Heart right ventricle (tissue), 16 donors: ENCODE measurements at regions not wholly inside any gene's neighbourhood (a gene's known extent, or its start where the extent isn't known, plus 50 kb on each side); places are given as distances from the start of the nearest gene placed in this dataset.
A peak's percentile ranks its signal among the peaks of the same experiment; 100 is the strongest.

Experiments
- ATAC-seq, 8 donors: fragments of 200-7000 bp; cut with Tn5 transposase; one replicate each; pipeline ENCODE4 v1.9.1; 2020; ENCODE audit warnings: mild to moderate bottlenecking in 8 of 8, moderate library complexity in 8 of 8, moderate number of reproducible peaks in 1 of 8
- DNase-seq, 2 donors: peaks; one replicate each; pipeline ENCODE4 v3.0.0-alpha.2; 2020
- H3K27ac ChIP-seq, 10 donors: fragments of 200-600 bp; sonication (generic) in 2 of 10; one replicate each; pipeline versions ENCODE4 v1.5.0 to v1.8.0; 2020 to 2022; ENCODE audit warnings: mild to moderate bottlenecking in 3 of 10
- H3K27me3 ChIP-seq, 7 donors: fragments of 200-600 bp; one replicate each; pipeline ENCODE4 v1.8.0; 2021 to 2022; ENCODE audit warnings: mild to moderate bottlenecking in 2 of 7
- H3K36me3 ChIP-seq, 9 donors: fragments of 200-600 bp; sonication (generic) in 1 of 9; one replicate each; pipeline versions ENCODE4 v1.5.0 to v1.8.0; 2020 to 2022; ENCODE audit warnings: mild to moderate bottlenecking in 2 of 9
- H3K4me1 ChIP-seq, 9 donors: fragments of 200-600 bp; sonication (generic) in 1 of 9; one replicate each; pipeline versions ENCODE4 v1.5.0 to v1.8.0; 2020 to 2022; ENCODE audit warnings: mild to moderate bottlenecking in 4 of 9
- H3K4me3 ChIP-seq, 10 donors: fragments of 200-600 bp; sonication (generic) in 2 of 10; one replicate each; pipeline versions ENCODE4 v1.5.0 to v1.8.0; 2020 to 2022; ENCODE audit warnings: mild to moderate bottlenecking in 7 of 10, moderate library complexity in 2 of 10
- H3K9me3 ChIP-seq, 11 donors: fragments of 200-600 bp in 10 of 11; sonication (generic) in 2 of 11; one replicate each; pipeline versions ENCODE4 v1.5.0 to v1.8.0; 2013 to 2022; ENCODE audit warnings: mild to moderate bottlenecking in 2 of 11, control low read depth in 1 of 11, moderate library complexity in 1 of 11
- CTCF ChIP-seq, 9 donors: fragments of 200-600 bp; sonication (generic) in 2 of 9; IDR thresholded peaks; one replicate each; pipeline versions ENCODE4 v1.5.0 to v1.8.0; 2021 to 2022; ENCODE audit warnings: antibody characterized with exemption in 9 of 9, mild to moderate bottlenecking in 5 of 9, moderate library complexity in 1 of 9
- WGBS, 2 donors: extraction: QIAGEN DNeasy Blood & Tissue Kit; methylation state at CpG; one replicate each; pipeline ENCODE4 v1.1.7; 2013; ENCODE audit warnings: inconsistent platforms in 1 of 2; 5-methylcytosine and 5-hydroxymethylcytosine counted together
- intact Hi-C, 10 donors: fragments of 100-400 bp; cut with DNase I; formaldehyde crosslinking; loops; one replicate each; pipeline versions ENCODE4 v1.11.1 to v1.14.2; 2022
- donor health status: Arrhythmogenic right ventricular cardiomyopathy.
- donor health status: ischemic (EF 13 %, LVEDD 7.1; RV severe dilation, severe dysfunction).
- donor health status: healthy with polysubstance abuse.
- donor health status: DM: no; HTN: yes; CAD: no.
- donor health status: DM: no; HTN: no; CAD: no.
- donor health status: ischemic (EF 25% LVEDD 6.9; RV normal size, moderate dysfunction).
- donor health status: ischemic (EF 25% LVEDD 5.7; RV mildly dilated, moderate dysfunction).
- donor health status: healthy.
- donor health status: DM: yes; HTN: yes; CAD: no.
- donor health status: Ischemic cardiomyopathy.
- donor health status: ischemic (EF 35%, LVEDD 5.7; RV mildly dilated, moderate dysfunction).
- donor health status: nonischemic (EF 11% LVEDD 7.7; RV severe dilation, severe dysfunction).
- donor health status: DM: yes; HTN: yes; CAD: no.
- donor health status: PGD.
- donor health status: ischemic (EF 29% LVEDD 5.4; RV normal size, mild dysfunction).
- donor health status: nonischemic (EF 23%, LVEDD 6.1; RV moderate dilation, normal function).

- intact Hi-C loops, result no loop called here
- 72 to 74% methylated on average over 2 of the region's 2 CpGs for WGBS, 2 donors
- Histone ChIP-seq H3K36me3 (no peaks in the 10 kb centered on the region), H3K27ac (no peak overlapping the region), H3K4me3 (no peak overlapping the region), H3K4me1 (peaks cover 0 to 6% (median 0%) of the 10 kb centered on the region in 9 donors), H3K9me3 (no peaks in the 10 kb centered on the region), H3K27me3 (no peaks in the 10 kb centered on the region)
- DNase-seq, result no peak
- TF ChIP-seq CTCF (IDR thresholded peaks at IDR 0.05), result no peak
- ATAC-seq, result no peak
These were observed 256.1 kb upstream of the UBASH3B start for GRCh38 chr11:122399375-122399774.

- H3K27ac ChIP-seq, result no peak overlapping the region
- no peak for TF ChIP-seq CTCF (IDR thresholded peaks at IDR 0.05)
- no peak for DNase-seq
- H3K27me3 ChIP-seq, result no peaks in the 10 kb centered on the region
- H3K4me1 ChIP-seq, result peaks cover 0 to 9% (median 0%) of the 10 kb centered on the region in 9 donors
- ATAC-seq, result no peak
- no peaks in the 10 kb centered on the region for H3K36me3 ChIP-seq
- intact Hi-C loops, result no loop called here
- H3K9me3 ChIP-seq, result no peaks in the 10 kb centered on the region
- no peak overlapping the region for H3K4me3 ChIP-seq
- WGBS, 2 donors, result 92 to 93% methylated on average over 2 of the region's 2 CpGs
These were observed 256.7 kb upstream of the UBASH3B start for GRCh38 chr11:122398851-122399250.

GRCh38 chr11:122398167-122398566 lies 257.4 kb upstream of the UBASH3B start:
- H3K27me3 ChIP-seq, result no peaks in the 10 kb centered on the region
- no peak overlapping the region for H3K4me3 ChIP-seq
- no peaks in the 10 kb centered on the region for H3K9me3 ChIP-seq
- peak in 3 of 8 donors; percentile 57 to 67 (median 63) for ATAC-seq
- no peak for TF ChIP-seq CTCF (IDR thresholded peaks at IDR 0.05)
- peaks cover 0 to 9% (median 0%) of the 10 kb centered on the region in 9 donors for H3K4me1 ChIP-seq
- H3K27ac ChIP-seq, result no peak overlapping the region
- no peak for DNase-seq
- no peaks in the 10 kb centered on the region for H3K36me3 ChIP-seq
- 63 to 81% methylated on average over 1 of the region's 1 CpG for WGBS, 2 donors
- intact Hi-C loops, result no loop called here

- Histone ChIP-seq H3K27me3 (no peaks in the 10 kb centered on the region), H3K4me1 (peaks cover 0 to 12% (median 0%) of the 10 kb centered on the region in 9 donors), H3K27ac (no peak overlapping the region), H3K36me3 (no peaks in the 10 kb centered on the region), H3K9me3 (peaks cover 0 to 10% (median 0%) of the 10 kb centered on the region in 11 donors), H3K4me3 (no peak overlapping the region)
- 91% methylated on average over 1 of the region's 1 CpG for WGBS, 2 donors
- intact Hi-C loops, result no loop called here
- TF ChIP-seq CTCF (IDR thresholded peaks at IDR 0.05), result no peak
- DNase-seq (no peak), ATAC-seq (no peak)
These were observed 260.2 kb upstream of the UBASH3B start for GRCh38 chr11:122395282-122395681.
